ENCODE measurements at regions not wholly inside any gene's neighbourhood (a gene's known extent, or its start where the extent isn't known, plus 50 kb on each side); places are given as distances from the start of the nearest gene placed in this dataset.
"Not testable (repeated sequence)": the region's sequence is repeated elsewhere in the genome, so short reads cannot be mapped to it uniquely, and the experiment has no call there.

GRCh38 chr7:4438723-4439245 lies 243.3 kb upstream of the FOXK1 start:
- DNase-seq: no peak

GRCh38 chr7:4439444-4439843 lies 242.7 kb upstream of the FOXK1 start:
- no peak for DNase-seq

- no peak for DNase-seq
Observed at GRCh38 chr7:4444106-4444505, 238.0 kb upstream of the FOXK1 start.

GRCh38 chr7:4445777-4446176 lies 236.3 kb upstream of the FOXK1 start:
- no peak for DNase-seq

GRCh38 chr7:4449263-4449662 lies 232.8 kb upstream of the FOXK1 start:
- DNase-seq: no peak

- DNase-seq: no peak
Observed at GRCh38 chr7:4450483-4450882, 231.6 kb upstream of the FOXK1 start.

- DNase-seq: no peak
Observed at GRCh38 chr7:4460597-4460996, 221.5 kb upstream of the FOXK1 start.

GRCh38 chr7:4461531-4461930 lies 220.6 kb upstream of the FOXK1 start:
- DNase-seq: no peak

GRCh38 chr7:4468320-4469102 lies 213.6 kb upstream of the FOXK1 start:
- no peak for DNase-seq

GRCh38 chr7:4470246-4470645 lies 211.8 kb upstream of the FOXK1 start:
- DNase-seq: no peak

GRCh38 chr7:4472728-4473127 lies 209.4 kb upstream of the FOXK1 start:
- no peak for DNase-seq

- DNase-seq: no peak
Observed at GRCh38 chr7:4479367-4480039, 202.6 kb upstream of the FOXK1 start.

- not testable (repeated sequence) for DNase-seq
Observed at GRCh38 chr7:4480131-4480530, 202.0 kb upstream of the FOXK1 start.

GRCh38 chr7:4483851-4484250 lies 198.2 kb upstream of the FOXK1 start:
- no peak for DNase-seq

GRCh38 chr7:4484545-4484944 lies 197.6 kb upstream of the FOXK1 start:
- DNase-seq: no peak

GRCh38 chr7:4486907-4487306 lies 195.2 kb upstream of the FOXK1 start:
- no peak for DNase-seq

GRCh38 chr7:4496911-4497310 lies 185.2 kb upstream of the FOXK1 start:
- DNase-seq: not testable (repeated sequence)

GRCh38 chr7:4500812-4501211 lies 181.3 kb upstream of the FOXK1 start:
- DNase-seq: no peak

- DNase-seq: not testable (repeated sequence)
Observed at GRCh38 chr7:4507886-4508285, 174.2 kb upstream of the FOXK1 start.

GRCh38 chr7:4513450-4513849 lies 168.6 kb upstream of the FOXK1 start:
- no peak for DNase-seq

GRCh38 chr7:4519819-4520520 lies 162.1 kb upstream of the FOXK1 start:
- no peak for DNase-seq

- DNase-seq: no peak
Observed at GRCh38 chr7:4523219-4523618, 158.9 kb upstream of the FOXK1 start.

GRCh38 chr7:4523873-4524272 lies 158.2 kb upstream of the FOXK1 start:
- no peak for DNase-seq

- no peak for DNase-seq
Observed at GRCh38 chr7:4525884-4526283, 156.2 kb upstream of the FOXK1 start.

Measured in activated CD4-positive, CD25-positive, alpha-beta regulatory T cell treated with anti-CD3 and anti-CD28 coated beads, Interleukin-2, amount 50 U/mL, for 72 hours (primary cell).